Peyer's patch (tissue), 4 donors: ENCODE measurements at regions not wholly inside any gene's neighbourhood (a gene's known extent, or its start where the extent isn't known, plus 50 kb on each side); places are given as distances from the start of the nearest gene placed in this dataset.

Experiments used
- CTCF ChIP-seq, 6 experiments: fragments of 450-650 bp in 4 of 6; fragments of 200-600 bp in 2 of 6; sonication (generic) in 1 of 6; IDR thresholded peaks; one replicate each; pipeline ENCODE4 v1.5.1; 2017 to 2019; ENCODE audit warnings: antibody characterized with exemption in 6 of 6, mild to moderate bottlenecking in 3 of 6, moderate library complexity in 1 of 6
- POLR2A ChIP-seq, 2 donors: fragments of 450-650 bp; IDR thresholded peaks; one replicate each; pipeline ENCODE4 v1.5.1; 2017; ENCODE audit warnings: antibody characterized with exemption in 2 of 2, mild to moderate bottlenecking in 2 of 2, moderate library complexity in 2 of 2

GRCh38 chr2:234395891-234396420 is 100.9 kb downstream of the ARL4C start:
- TF ChIP-seq CTCF (IDR thresholded peaks at IDR 0.05) (no peak), POLR2A (IDR thresholded peaks at IDR 0.05) (no peak)
